GM19240 (cell line): ENCODE measurements at regions not wholly inside any gene's neighbourhood (a gene's known extent, or its start where the extent isn't known, plus 50 kb on each side); places are given as distances from the start of the nearest gene placed in this dataset.
"Not testable (repeated sequence)": the region's sequence is repeated elsewhere in the genome, so short reads cannot be mapped to it uniquely, and the experiment has no call there.

ENCODE experiments used
- DNase-seq: peaks from one replicate; pipeline ENCODE4 v3.0.0; 2011; ENCODE audit warnings: low spot score; ENCODE audit not compliant: insufficient read length

- DNase-seq = not testable (repeated sequence)
These were observed 63.8 kb downstream of the PLXNA1 start for GRCh38 chr3:127046690-127047089.

GRCh38 chr3:127049393-127049792 is 66.5 kb downstream of the PLXNA1 start:
- no peak for DNase-seq

GRCh38 chr3:127050733-127051132 is 67.8 kb downstream of the PLXNA1 start:
- no peak for DNase-seq

GRCh38 chr3:127052121-127052561 is 69.2 kb downstream of the PLXNA1 start:
- no peak for DNase-seq

GRCh38 chr3:127053026-127053425 is 70.1 kb downstream of the PLXNA1 start:
- no peak for DNase-seq

GRCh38 chr3:127053450-127053849 is 70.5 kb downstream of the PLXNA1 start:
- DNase-seq = no peak

GRCh38 chr3:127053979-127054378 is 71.1 kb downstream of the PLXNA1 start:
- no peak for DNase-seq

GRCh38 chr3:127056281-127056680 is 73.4 kb downstream of the PLXNA1 start:
- DNase-seq = no peak

- no peak for DNase-seq
These were observed 74.1 kb downstream of the PLXNA1 start for GRCh38 chr3:127056976-127057375.

- no peak for DNase-seq
These were observed 76.2 kb downstream of the PLXNA1 start for GRCh38 chr3:127059072-127059471.

GRCh38 chr3:127061641-127062040 is 78.7 kb downstream of the PLXNA1 start:
- no peak for DNase-seq

- DNase-seq = no peak
These were observed 80.0 kb downstream of the PLXNA1 start for GRCh38 chr3:127062926-127063325.

GRCh38 chr3:127063916-127064315 is 81.0 kb downstream of the PLXNA1 start:
- no peak for DNase-seq

- no peak for DNase-seq
These were observed 81.6 kb downstream of the PLXNA1 start for GRCh38 chr3:127064391-127065137.

GRCh38 chr3:127065138-127065427 is 82.2 kb downstream of the PLXNA1 start:
- DNase-seq = no peak

- no peak for DNase-seq
These were observed 82.8 kb downstream of the PLXNA1 start for GRCh38 chr3:127065561-127066290.

- no peak for DNase-seq
These were observed 83.7 kb downstream of the PLXNA1 start for GRCh38 chr3:127066635-127067034.

GRCh38 chr3:127067116-127067910 is 84.4 kb downstream of the PLXNA1 start:
- DNase-seq = no peak

GRCh38 chr3:127068111-127068810 is 85.3 kb downstream of the PLXNA1 start:
- DNase-seq = no peak

GRCh38 chr3:127068871-127069270 is 86.0 kb downstream of the PLXNA1 start:
- DNase-seq = no peak

- no peak for DNase-seq
These were observed 87.0 kb downstream of the PLXNA1 start for GRCh38 chr3:127069814-127070440.
